ENCODE measurements at regions not wholly inside any gene's neighbourhood (a gene's known extent, or its start where the extent isn't known, plus 50 kb on each side); places are given as distances from the start of the nearest gene placed in this dataset.

- DNase-seq = no peak
These were observed 323.1 kb upstream of the GPR149 start for GRCh38 chr3:154753101-154753500.

GRCh38 chr3:154749514-154749913 lies 319.5 kb upstream of the GPR149 start:
- DNase-seq = no peak

- no peak for DNase-seq
These were observed 315.9 kb upstream of the GPR149 start for GRCh38 chr3:154745929-154746328.

- DNase-seq = no peak
These were observed 315.1 kb upstream of the GPR149 start for GRCh38 chr3:154745122-154745521.

- DNase-seq = no peak
These were observed 313.4 kb upstream of the GPR149 start for GRCh38 chr3:154743418-154743817.

- no peak for DNase-seq
These were observed 304.5 kb upstream of the GPR149 start for GRCh38 chr3:154734468-154734867.

- peak; percentile 12 for DNase-seq
These were observed 300.2 kb upstream of the GPR149 start for GRCh38 chr3:154730186-154730585.

GRCh38 chr3:154729741-154730140 lies 299.8 kb upstream of the GPR149 start:
- DNase-seq = no peak

- DNase-seq = no peak
These were observed 298.3 kb upstream of the GPR149 start for GRCh38 chr3:154728285-154728684.

GRCh38 chr3:154720921-154721320 lies 290.9 kb upstream of the GPR149 start:
- no peak for DNase-seq

GRCh38 chr3:154718053-154718452 lies 288.1 kb upstream of the GPR149 start:
- peak; percentile 62 for DNase-seq

GRCh38 chr3:154716170-154716569 lies 286.2 kb upstream of the GPR149 start:
- no peak for DNase-seq

GRCh38 chr3:154708554-154708953 lies 278.6 kb upstream of the GPR149 start:
- no peak for DNase-seq

GRCh38 chr3:154701055-154701454 lies 271.1 kb upstream of the GPR149 start:
- DNase-seq = no peak

- no peak for DNase-seq
These were observed 260.4 kb upstream of the GPR149 start for GRCh38 chr3:154690413-154690812.

GRCh38 chr3:154684440-154684839 lies 254.4 kb upstream of the GPR149 start:
- no peak for DNase-seq

- peak; percentile 27 for DNase-seq
These were observed 254.0 kb upstream of the GPR149 start for GRCh38 chr3:154684021-154684420.

- no peak for DNase-seq
These were observed 248.2 kb upstream of the GPR149 start for GRCh38 chr3:154678041-154678654.

- DNase-seq = no peak
These were observed 238.8 kb upstream of the GPR149 start for GRCh38 chr3:154668835-154669234.

GRCh38 chr3:154668187-154668586 lies 238.2 kb upstream of the GPR149 start:
- DNase-seq = no peak

GRCh38 chr3:154666542-154666941 lies 236.6 kb upstream of the GPR149 start:
- no peak for DNase-seq

GRCh38 chr3:154664714-154665113 lies 234.7 kb upstream of the GPR149 start:
- no peak for DNase-seq

- DNase-seq = no peak
These were observed 232.9 kb upstream of the GPR149 start for GRCh38 chr3:154662851-154663250.

GRCh38 chr3:154660811-154661210 lies 230.8 kb upstream of the GPR149 start:
- no peak for DNase-seq

- DNase-seq = no peak
These were observed 228.0 kb upstream of the GPR149 start for GRCh38 chr3:154658000-154658399.

- no peak for DNase-seq
These were observed 227.2 kb upstream of the GPR149 start for GRCh38 chr3:154657218-154657617.

All from hematopoietic multipotent progenitor cell treated with erythropoietin and hydrocortisone succinate and interleukin-3 and kit ligand, for 6 days (in vitro differentiated cells).